ENCODE measurements at regions not wholly inside any gene's neighbourhood (a gene's known extent, or its start where the extent isn't known, plus 50 kb on each side); places are given as distances from the start of the nearest gene placed in this dataset.

DNA sequence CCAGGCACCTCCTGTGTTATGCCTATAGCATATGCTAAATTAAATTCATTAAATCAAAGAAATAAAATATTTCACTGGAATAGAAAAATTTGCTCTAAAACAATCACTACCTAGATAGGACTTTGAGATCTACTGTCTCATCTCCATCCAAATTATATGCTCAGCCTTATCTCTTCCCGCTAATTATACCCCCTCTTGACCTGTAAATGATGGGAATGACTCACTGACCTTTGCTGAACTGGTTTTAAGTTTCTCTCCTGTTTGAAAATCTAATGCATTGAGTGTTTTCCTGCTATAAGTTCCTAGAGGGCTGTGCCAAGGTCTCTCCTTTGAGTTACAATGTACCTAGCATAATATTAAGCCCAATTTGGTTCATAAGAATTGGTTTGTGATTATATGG, 110.1 kb downstream of the BMP2 start:
- H3K36me3 ChIP-seq (ENCODE audit: control insufficient read depth in 2 of 2, extremely low read depth in 1 of 2, insufficient read depth in 2 of 2, low read length in 2 of 2): no peaks in the 10 kb centered on the region
- H3K79me2 ChIP-seq (ENCODE audit: control insufficient read depth, insufficient read depth, low read length): no peaks in the 10 kb centered on the region
- H3K27me3 ChIP-seq (ENCODE audit: control insufficient read depth, extremely low read depth, insufficient read depth, low read length): no peaks in the 10 kb centered on the region
- TF ChIP-seq EZH2 (IDR thresholded peaks at IDR 0.05; ENCODE audit: low read length) (no peak), CTCF (optimal IDR thresholded peaks at IDR 0.05 in 1 of 3, IDR thresholded peaks at IDR 0.05 in 1 of 3, conservative IDR thresholded peaks at IDR 0.05 in 1 of 3; ENCODE audit: extremely low read depth in 1 of 3, insufficient read depth in 2 of 3, low read length in 3 of 3) (no peak)
- H3K4me2 ChIP-seq (ENCODE audit: control insufficient read depth, extremely low read depth, insufficient read depth, low read depth, low read length): no peak overlapping the region
- no peak overlapping the region for H3K9ac ChIP-seq (ENCODE audit: control insufficient read depth, extremely low read depth, insufficient read depth, low read length)
- H3K9me3 ChIP-seq (ENCODE audit: control insufficient read depth, low read depth, low read length): no peaks in the 10 kb centered on the region
- peaks cover 3% of the 10 kb centered on the region for H3K4me1 ChIP-seq (ENCODE audit: control insufficient read depth, extremely low read depth, insufficient read depth, low read length)
- H2AFZ ChIP-seq (ENCODE audit: control insufficient read depth, low read length): no peak overlapping the region
- no peak for FAIRE-seq
- dilution Hi-C loops (cut with MboI; ENCODE audit: extremely low pct_ligation_motif_present, low sequenced_read_pairs): no loop called here
- H4K20me1 ChIP-seq (ENCODE audit: control insufficient read depth, extremely low read depth, insufficient read depth, low read length): no peaks in the 10 kb centered on the region
- H3K4me3 ChIP-seq (ENCODE audit: control insufficient read depth in 2 of 3, extremely low read depth in 1 of 3, insufficient read depth in 2 of 3, low read depth in 1 of 3, low read length in 3 of 3): no peak overlapping the region
- DNase-seq (ENCODE audit: low read depth, low spot score): no peak
- H3K27ac ChIP-seq (ENCODE audit: control insufficient read depth, insufficient read depth, low read length): no peak overlapping the region
- H3K9me1 ChIP-seq (ENCODE audit: control insufficient read depth, extremely low read depth, insufficient read depth, low read length): no peaks in the 10 kb centered on the region

DNA sequence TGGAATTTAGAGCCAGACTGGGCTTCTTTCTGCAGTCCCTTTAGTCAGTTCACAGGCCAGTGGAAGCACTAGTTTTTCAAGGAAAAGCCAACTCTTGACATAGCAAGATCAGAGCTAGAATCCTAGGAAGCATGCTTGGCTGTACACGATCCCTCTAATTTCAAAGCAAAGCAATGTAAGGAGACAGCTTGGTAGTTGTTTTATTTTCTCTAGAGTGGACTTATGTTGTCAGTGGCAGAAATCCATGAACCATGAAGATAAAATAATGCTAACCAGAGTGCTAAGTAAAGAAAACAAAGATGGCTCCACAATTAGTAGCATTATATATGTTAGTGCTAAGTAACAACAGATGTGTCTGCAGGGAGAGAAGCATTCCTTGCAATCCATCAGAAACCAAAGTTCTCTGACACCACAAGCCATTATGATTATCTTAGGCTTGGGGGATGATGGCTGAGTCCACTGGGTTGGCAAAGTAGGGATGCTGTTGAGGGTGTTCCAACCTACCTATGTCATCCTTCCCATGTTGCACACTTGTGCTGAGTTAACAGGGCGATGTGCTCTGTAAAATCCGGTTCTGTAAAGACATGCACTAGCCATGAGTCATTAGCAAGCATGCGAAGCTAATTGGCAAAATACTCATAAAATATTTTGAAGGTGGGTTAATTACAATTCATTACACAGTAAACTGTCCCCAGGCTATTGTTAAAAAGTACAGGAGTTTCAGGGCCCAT, 115.2 kb downstream of the BMP2 start:
- Histone ChIP-seq H3K9me3 (ENCODE audit: control insufficient read depth, low read depth, low read length) (no peaks in the 10 kb centered on the region), H2AFZ (ENCODE audit: control insufficient read depth, low read length) (no peak overlapping the region), H4K20me1 (ENCODE audit: control insufficient read depth, extremely low read depth, insufficient read depth, low read length) (no peaks in the 10 kb centered on the region), H3K27me3 (ENCODE audit: control insufficient read depth, extremely low read depth, insufficient read depth, low read length) (no peaks in the 10 kb centered on the region), H3K9me1 (ENCODE audit: control insufficient read depth, extremely low read depth, insufficient read depth, low read length) (no peaks in the 10 kb centered on the region), H3K27ac (ENCODE audit: control insufficient read depth, insufficient read depth, low read length) (no peak overlapping the region), H3K36me3 (ENCODE audit: control insufficient read depth in 2 of 2, extremely low read depth in 1 of 2, insufficient read depth in 2 of 2, low read length in 2 of 2) (no peaks in the 10 kb centered on the region), H3K4me3 (ENCODE audit: control insufficient read depth in 2 of 3, extremely low read depth in 1 of 3, insufficient read depth in 2 of 3, low read depth in 1 of 3, low read length in 3 of 3) (no peak overlapping the region), H3K79me2 (ENCODE audit: control insufficient read depth, insufficient read depth, low read length) (no peaks in the 10 kb centered on the region), H3K4me2 (ENCODE audit: control insufficient read depth, extremely low read depth, insufficient read depth, low read depth, low read length) (peak overlapping the region; percentile 14), H3K9ac (ENCODE audit: control insufficient read depth, extremely low read depth, insufficient read depth, low read length) (no peak overlapping the region), H3K4me1 (ENCODE audit: control insufficient read depth, extremely low read depth, insufficient read depth, low read length) (peaks cover 15% of the 10 kb centered on the region)
- FAIRE-seq: peak; percentile 98
- peak; percentile 77 for DNase-seq (ENCODE audit: low read depth, low spot score)
- no peak for TF ChIP-seq EZH2 (IDR thresholded peaks at IDR 0.05; ENCODE audit: low read length)
- no peak for TF ChIP-seq CTCF (optimal IDR thresholded peaks at IDR 0.05 in 1 of 3, IDR thresholded peaks at IDR 0.05 in 1 of 3, conservative IDR thresholded peaks at IDR 0.05 in 1 of 3; ENCODE audit: extremely low read depth in 1 of 3, insufficient read depth in 2 of 3, low read length in 3 of 3)
- dilution Hi-C loops (cut with MboI; ENCODE audit: extremely low pct_ligation_motif_present, low sequenced_read_pairs): no loop called here

Measured in keratinocyte (primary cell).